HG03354 (cell line): ENCODE measurements at regions not wholly inside any gene's neighbourhood (a gene's known extent, or its start where the extent isn't known, plus 50 kb on each side); places are given as distances from the start of the nearest gene placed in this dataset.
"Not testable (repeated sequence)": the region's sequence is repeated elsewhere in the genome, so short reads cannot be mapped to it uniquely, and the experiment has no call there.

Experiments used
- ATAC-seq: cut with Tn5 transposase; IDR thresholded peaks from one replicate; pipeline ENCODE4 v1.9.1; 2021; ENCODE audit warnings: mild to moderate bottlenecking; ENCODE audit not compliant: unreplicated experiment, poor library complexity, severe bottlenecking

GRCh38 chr2:186339716-186340115 lies 146.3 kb upstream of the ZC3H15 start:
- ATAC-seq: no peak

- ATAC-seq: no peak
Observed at GRCh38 chr2:186342029-186342428, 144.0 kb upstream of the ZC3H15 start.

DNA sequence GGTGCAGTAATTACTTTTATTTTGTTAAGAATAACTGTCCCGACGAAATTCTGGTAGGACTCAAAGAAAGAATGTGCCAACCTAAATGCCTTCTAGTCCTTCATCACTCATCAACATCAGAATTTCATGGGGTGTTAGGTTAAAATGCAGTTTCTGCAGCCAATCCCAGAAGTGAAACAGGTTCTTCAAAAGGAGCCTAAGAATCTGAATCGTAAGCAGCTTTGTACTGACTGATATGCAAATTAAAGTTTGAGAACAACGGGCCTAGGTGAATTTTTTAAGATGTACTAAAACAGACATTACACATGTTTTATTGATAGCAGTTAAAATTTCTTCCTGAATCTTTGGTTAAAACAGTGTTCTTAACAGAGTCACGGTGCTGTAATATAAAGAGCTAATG lies 140.3 kb upstream of the ZC3H15 start:
- peak; percentile 43 for ATAC-seq

- ATAC-seq: no peak
Observed at GRCh38 chr2:186346216-186346615, 139.8 kb upstream of the ZC3H15 start.

GRCh38 chr2:186347472-186347871 lies 138.6 kb upstream of the ZC3H15 start:
- no peak for ATAC-seq

GRCh38 chr2:186348200-186348599 lies 137.9 kb upstream of the ZC3H15 start:
- no peak for ATAC-seq

DNA sequence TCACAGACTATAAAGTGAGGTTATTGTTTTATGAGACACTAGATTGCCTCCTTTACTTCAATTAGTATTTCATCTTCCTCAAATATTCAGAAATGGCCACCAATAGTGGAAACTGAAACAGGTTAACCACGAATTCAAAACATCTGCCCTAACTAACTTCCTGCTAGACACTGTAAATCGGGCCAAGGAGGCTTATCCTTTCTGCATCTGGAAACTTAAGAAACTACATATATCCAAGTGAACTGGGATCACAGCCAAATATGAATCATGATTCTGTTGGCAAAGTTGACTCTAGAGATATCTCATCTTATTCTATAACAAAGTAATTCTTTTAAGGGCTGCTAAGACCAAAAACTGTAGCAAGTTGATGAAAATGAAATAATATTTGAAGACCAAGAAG lies 136.6 kb upstream of the ZC3H15 start:
- peak; percentile 80 for ATAC-seq

DNA sequence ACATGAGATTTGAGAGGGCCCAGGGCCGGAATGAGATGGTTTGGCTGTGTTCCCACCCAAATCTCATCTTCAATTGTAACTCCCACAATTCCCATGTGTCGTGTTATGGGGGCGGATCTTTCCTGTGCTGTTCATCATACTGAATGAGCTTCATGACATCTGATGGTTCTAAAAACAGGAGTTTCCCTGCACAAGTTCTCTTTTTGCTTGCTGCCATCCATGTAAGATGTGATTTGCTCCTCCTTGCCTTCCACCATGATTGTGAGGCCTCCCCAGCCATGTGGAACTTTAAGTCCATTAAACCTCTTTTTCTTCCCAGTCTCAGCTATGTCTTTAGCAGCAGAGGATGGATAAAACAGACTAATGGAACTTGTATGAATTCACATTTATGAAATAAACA lies 131.9 kb upstream of the ZC3H15 start:
- not testable (repeated sequence) for ATAC-seq

GRCh38 chr2:186365406-186365805 lies 120.7 kb upstream of the ZC3H15 start:
- ATAC-seq: no peak

DNA sequence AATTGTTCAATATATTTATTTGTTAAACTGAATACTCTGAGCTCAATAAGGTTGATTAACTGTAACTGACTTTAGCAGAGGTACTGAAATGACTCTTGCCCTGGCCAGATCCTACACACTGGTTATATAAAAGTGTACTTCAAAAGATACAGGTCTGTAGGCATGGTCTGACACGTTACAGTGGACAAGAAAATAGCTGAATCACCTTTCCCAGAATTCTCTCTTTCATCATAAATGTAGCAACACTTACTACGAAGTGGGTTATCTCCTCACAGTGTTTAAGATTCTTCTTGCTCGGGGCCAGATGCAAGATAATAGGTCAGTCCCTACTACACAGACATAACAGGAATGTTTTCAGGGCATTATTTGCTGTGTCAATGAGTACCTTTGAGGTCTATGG lies 107.0 kb upstream of the ZC3H15 start:
- no peak for ATAC-seq

GRCh38 chr2:186380805-186381204 lies 105.3 kb upstream of the ZC3H15 start:
- ATAC-seq: no peak

- no peak for ATAC-seq
Observed at GRCh38 chr2:186381573-186381972, 104.5 kb upstream of the ZC3H15 start.

DNA sequence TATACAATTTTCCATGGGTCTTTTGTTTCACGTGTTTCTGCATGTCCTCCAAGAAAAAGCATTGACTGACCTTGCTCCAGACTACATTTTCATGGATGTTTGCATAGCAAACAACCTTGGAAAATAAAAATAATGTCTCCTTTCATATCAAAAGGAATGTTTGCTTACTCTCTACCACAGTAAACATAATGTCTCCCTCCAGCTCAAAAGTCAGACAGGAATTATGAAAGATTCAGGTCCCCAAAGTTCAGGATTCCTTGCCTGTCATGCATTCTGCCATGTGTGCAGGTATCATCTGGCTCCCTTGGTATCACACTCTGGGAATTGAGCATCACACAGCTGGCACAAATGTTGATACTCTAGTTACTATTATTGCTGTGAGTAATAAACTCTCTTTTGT lies 103.1 kb upstream of the ZC3H15 start:
- ATAC-seq: no peak

DNA sequence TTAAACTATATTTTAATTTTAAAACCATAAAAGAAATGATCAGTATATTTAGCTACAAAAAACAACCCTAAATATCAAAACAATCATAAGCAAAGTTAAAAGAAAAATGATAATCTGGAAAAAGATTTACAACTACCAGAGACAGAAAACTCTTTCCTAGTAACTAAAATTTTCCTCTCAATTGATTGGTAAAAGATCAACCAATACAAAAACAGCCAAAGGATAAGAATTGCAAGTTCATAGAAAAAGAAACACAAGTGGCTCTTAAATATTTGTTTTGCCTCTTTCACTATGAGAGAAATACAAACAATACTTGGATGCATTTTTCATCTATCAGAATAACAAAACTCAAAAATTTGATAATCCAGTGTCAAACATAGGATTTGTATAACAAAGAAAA lies 101.8 kb upstream of the ZC3H15 start:
- ATAC-seq: no peak

- ATAC-seq: not testable (repeated sequence)
Observed at GRCh38 chr2:186385638-186386201, 100.3 kb upstream of the ZC3H15 start.

GRCh38 chr2:186399082-186399644 lies 86.9 kb upstream of the ZC3H15 start:
- peak; percentile 60 for ATAC-seq

- no peak for ATAC-seq
Observed at GRCh38 chr2:186405842-186406241, 80.2 kb upstream of the ZC3H15 start.

DNA sequence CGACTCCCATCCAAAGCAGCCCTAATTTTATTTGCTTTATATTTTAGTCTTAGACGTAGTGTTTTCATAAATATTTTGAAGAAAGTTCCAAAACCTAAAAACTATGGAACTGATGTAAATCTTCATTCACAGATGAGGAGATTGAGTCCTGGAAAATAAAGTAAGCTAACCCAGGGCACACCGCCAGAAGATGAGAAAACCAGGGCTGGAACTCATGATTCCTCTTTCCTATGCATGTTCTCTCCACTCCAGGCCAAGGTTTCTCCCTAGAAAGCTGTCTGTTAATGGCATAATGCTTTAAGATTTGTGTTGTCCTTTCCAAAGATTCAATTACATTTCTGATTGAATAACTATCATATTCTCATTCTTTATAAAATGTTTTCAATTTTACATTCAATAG lies 78.4 kb upstream of the ZC3H15 start:
- no peak for ATAC-seq

DNA sequence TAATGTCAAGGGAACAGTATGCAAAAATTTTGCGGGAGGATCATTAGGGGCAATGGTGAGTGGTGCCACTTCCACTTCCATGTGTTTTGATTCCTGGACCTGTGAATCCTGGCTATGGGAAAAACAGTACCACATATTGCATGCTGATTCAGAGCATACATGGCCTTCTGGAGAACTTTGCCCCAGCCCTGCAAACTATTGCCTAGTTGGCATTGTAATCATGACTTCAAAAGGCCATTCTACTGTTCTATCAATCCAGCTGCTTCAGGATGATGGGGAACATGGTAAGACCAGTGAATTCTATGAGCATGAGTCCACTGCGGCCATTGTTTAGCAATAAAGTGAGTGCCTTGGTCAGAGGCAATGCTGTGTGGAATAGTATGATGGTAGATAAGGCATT lies 75.3 kb upstream of the ZC3H15 start:
- ATAC-seq: no peak

DNA sequence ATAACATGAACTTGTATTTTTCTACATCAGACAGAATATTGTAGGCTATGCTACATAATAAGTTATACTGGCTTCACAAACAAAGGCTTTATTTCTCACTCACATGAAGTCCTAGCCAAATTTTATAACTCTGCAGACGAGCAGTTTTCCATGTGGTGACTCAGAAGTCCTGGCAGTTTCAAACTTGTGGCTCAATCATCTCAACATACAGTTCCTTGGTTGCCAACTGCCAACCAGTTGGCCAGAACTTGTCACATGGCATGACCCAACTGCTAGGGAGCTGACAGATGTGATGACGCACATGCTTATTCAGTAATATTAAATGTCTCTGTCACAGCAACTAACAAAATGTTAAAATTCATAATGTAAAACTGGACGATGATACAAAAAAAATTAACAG lies 63.8 kb upstream of the ZC3H15 start:
- no peak for ATAC-seq

DNA sequence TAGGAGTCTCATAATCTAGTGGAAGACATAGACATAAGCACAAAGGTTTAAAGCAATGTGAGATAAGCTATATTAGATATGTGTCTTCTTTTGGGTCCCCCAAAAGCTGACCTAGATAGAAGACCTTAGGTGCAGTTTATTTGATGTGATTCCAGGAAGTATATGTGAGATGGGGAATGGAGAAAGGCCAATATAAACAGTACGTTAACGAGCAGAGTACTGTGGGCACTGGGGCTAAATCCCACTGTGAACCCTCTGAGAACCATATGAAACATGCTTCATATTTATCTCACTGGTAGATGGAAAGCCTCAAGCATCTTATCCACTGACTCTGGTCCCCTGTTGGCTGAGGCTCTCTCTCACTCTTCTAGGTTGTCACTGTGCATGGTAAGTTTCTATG lies 62.6 kb upstream of the ZC3H15 start:
- ATAC-seq: no peak

DNA sequence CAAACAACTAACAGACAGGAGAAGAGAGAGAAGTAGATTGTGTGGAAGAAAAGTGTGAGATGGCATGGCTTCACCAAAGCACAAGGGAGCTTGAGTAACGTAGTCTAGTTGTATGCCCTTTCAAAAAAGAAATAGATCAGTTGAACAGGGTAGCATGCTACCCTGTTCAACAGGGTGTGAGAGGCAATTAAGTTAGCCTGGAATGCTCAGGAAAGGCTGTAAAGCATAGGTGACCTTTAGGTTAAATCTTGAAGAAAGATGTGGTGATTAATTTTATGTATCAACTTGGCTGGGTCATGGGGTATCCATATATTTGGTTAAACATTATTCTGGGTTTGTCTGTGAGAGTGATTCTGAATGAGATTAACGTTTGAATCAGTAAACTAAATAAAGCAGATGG lies 61.8 kb upstream of the ZC3H15 start:
- no peak for ATAC-seq
